SK-N-SH (cell line): ENCODE measurements at regions not wholly inside any gene's neighbourhood (a gene's known extent, or its start where the extent isn't known, plus 50 kb on each side); places are given as distances from the start of the nearest gene placed in this dataset.

Source experiments
- EP300 ChIP-seq, 2 experiments: IDR thresholded peaks; 2 replicates each; pipeline versions ENCODE4 v1.4.0 to v1.6.1; 2012; ENCODE audit warnings: borderline replicate concordance in 1 of 2, low read depth in 1 of 2, low read length in 1 of 2
- FOXJ3 ChIP-seq: sonication (generic); formaldehyde crosslinking; IDR thresholded peaks from 2 replicates; pipeline ENCODE4 v1.5.1; 2020; ENCODE audit warnings: mild to moderate bottlenecking, missing genetic modification reagents
- FOXM1 ChIP-seq: IDR thresholded peaks from 2 replicates; pipeline ENCODE4 v1.4.0; 2012; ENCODE audit warnings: low read depth, mild to moderate bottlenecking
- JUND ChIP-seq: IDR thresholded peaks from 2 replicates; pipeline ENCODE4 v1.4.0; 2012
- POLR2AphosphoS5 ChIP-seq: IDR thresholded peaks from 2 replicates; pipeline ENCODE4 v1.6.1; 2012; ENCODE audit warnings: low read depth, low read length
- RFX5 ChIP-seq: IDR thresholded peaks from 2 replicates; pipeline ENCODE4 v1.6.1; 2012; ENCODE audit warnings: mild to moderate bottlenecking, improper control_type of control experiment, low read length
- SMC3 ChIP-seq: IDR thresholded peaks from 2 replicates; pipeline ENCODE4 v1.6.1; 2012; ENCODE audit warnings: low read depth, low read length, improper control_type of control experiment
- TCF12 ChIP-seq: IDR thresholded peaks from 2 replicates; pipeline ENCODE4 v1.4.0; 2012
- YY1 ChIP-seq: IDR thresholded peaks from 2 replicates; pipeline ENCODE4 v1.4.0; 2012; ENCODE audit warnings: low read depth, mild to moderate bottlenecking
- TF ChIP-seq, protein P1 (sequence below): fragments of 200-600 bp; sonication (generic); IDR thresholded peaks from 2 replicates; pipeline ENCODE4 v1.6.1; 2017; ENCODE audit warnings: antibody characterized with exemption, mild to moderate bottlenecking, moderate library complexity
- TF ChIP-seq, protein P2 (sequence below): IDR thresholded peaks from 2 replicates; pipeline ENCODE4; 2012
- TF ChIP-seq, protein P3 (sequence below): IDR thresholded peaks from 2 replicates; pipeline ENCODE4 v1.4.0; 2012; ENCODE audit warnings: low read depth, borderline replicate concordance

GRCh38 chr20:52800734-52801627 is 171.2 kb upstream of the TSHZ2 start:
- TF ChIP-seq RFX5, result no peak
- TF ChIP-seq SMC3, result no peak
- no peak for TF ChIP-seq EP300 (IDR thresholded peaks at IDR 0.05; ENCODE audit: borderline replicate concordance in 1 of 2, low read depth in 1 of 2, low read length in 1 of 2)
- no peak for TF ChIP-seq YY1
- TF ChIP-seq, protein P1, sequence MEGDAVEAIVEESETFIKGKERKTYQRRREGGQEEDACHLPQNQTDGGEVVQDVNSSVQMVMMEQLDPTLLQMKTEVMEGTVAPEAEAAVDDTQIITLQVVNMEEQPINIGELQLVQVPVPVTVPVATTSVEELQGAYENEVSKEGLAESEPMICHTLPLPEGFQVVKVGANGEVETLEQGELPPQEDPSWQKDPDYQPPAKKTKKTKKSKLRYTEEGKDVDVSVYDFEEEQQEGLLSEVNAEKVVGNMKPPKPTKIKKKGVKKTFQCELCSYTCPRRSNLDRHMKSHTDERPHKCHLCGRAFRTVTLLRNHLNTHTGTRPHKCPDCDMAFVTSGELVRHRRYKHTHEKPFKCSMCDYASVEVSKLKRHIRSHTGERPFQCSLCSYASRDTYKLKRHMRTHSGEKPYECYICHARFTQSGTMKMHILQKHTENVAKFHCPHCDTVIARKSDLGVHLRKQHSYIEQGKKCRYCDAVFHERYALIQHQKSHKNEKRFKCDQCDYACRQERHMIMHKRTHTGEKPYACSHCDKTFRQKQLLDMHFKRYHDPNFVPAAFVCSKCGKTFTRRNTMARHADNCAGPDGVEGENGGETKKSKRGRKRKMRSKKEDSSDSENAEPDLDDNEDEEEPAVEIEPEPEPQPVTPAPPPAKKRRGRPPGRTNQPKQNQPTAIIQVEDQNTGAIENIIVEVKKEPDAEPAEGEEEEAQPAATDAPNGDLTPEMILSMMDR, result no peak
- no peak for TF ChIP-seq POLR2AphosphoS5
- TF ChIP-seq FOXJ3 (CRISPR knock-in tag), result no peak
- TF ChIP-seq JUND, result no peak
- TF ChIP-seq, protein P2, sequence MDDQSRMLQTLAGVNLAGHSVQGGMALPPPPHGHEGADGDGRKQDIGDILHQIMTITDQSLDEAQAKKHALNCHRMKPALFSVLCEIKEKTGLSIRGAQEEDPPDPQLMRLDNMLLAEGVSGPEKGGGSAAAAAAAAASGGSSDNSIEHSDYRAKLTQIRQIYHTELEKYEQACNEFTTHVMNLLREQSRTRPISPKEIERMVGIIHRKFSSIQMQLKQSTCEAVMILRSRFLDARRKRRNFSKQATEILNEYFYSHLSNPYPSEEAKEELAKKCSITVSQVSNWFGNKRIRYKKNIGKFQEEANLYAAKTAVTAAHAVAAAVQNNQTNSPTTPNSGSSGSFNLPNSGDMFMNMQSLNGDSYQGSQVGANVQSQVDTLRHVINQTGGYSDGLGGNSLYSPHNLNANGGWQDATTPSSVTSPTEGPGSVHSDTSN, result no peak
- no peak for TF ChIP-seq FOXM1
- TF ChIP-seq, protein P3, sequence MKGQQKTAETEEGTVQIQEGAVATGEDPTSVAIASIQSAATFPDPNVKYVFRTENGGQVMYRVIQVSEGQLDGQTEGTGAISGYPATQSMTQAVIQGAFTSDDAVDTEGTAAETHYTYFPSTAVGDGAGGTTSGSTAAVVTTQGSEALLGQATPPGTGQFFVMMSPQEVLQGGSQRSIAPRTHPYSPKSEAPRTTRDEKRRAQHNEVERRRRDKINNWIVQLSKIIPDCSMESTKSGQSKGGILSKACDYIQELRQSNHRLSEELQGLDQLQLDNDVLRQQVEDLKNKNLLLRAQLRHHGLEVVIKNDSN, result no peak
- TF ChIP-seq TCF12, result no peak
